HG03108 (cell line): ENCODE measurements at regions not wholly inside any gene's neighbourhood (a gene's known extent, or its start where the extent isn't known, plus 50 kb on each side); places are given as distances from the start of the nearest gene placed in this dataset.

Experiments used
- ATAC-seq: cut with Tn5 transposase; IDR thresholded peaks from one replicate; pipeline ENCODE4 v1.9.1; 2021; ENCODE audit warnings: moderate library complexity; ENCODE audit not compliant: unreplicated experiment

GRCh38 chr12:132395192-132395907, 66.0 kb upstream of the GALNT9 start:
- no peak for ATAC-seq

- no peak for ATAC-seq
Measured at GRCh38 chr12:132393991-132394949, 64.9 kb upstream of the GALNT9 start.

GRCh38 chr12:132393245-132393795, 63.9 kb upstream of the GALNT9 start:
- ATAC-seq = no peak

- no peak for ATAC-seq
Measured at GRCh38 chr12:132392389-132393244, 63.2 kb upstream of the GALNT9 start.

- no peak for ATAC-seq
Measured at GRCh38 chr12:132391326-132392041, 62.1 kb upstream of the GALNT9 start.

GRCh38 chr12:132390287-132391076, 61.1 kb upstream of the GALNT9 start:
- ATAC-seq = no peak

- ATAC-seq = no peak
Measured at GRCh38 chr12:132389526-132390286, 60.3 kb upstream of the GALNT9 start.

- ATAC-seq = no peak
Measured at GRCh38 chr12:132389026-132389425, 59.6 kb upstream of the GALNT9 start.

- no peak for ATAC-seq
Measured at GRCh38 chr12:132388379-132389015, 59.1 kb upstream of the GALNT9 start.

- no peak for ATAC-seq
Measured at GRCh38 chr12:132386926-132387497, 57.6 kb upstream of the GALNT9 start.

- ATAC-seq = no peak
Measured at GRCh38 chr12:132385923-132386751, 56.7 kb upstream of the GALNT9 start.

GRCh38 chr12:132384916-132385774, 55.8 kb upstream of the GALNT9 start:
- no peak for ATAC-seq

GRCh38 chr12:132380641-132381040, 51.3 kb upstream of the GALNT9 start:
- no peak for ATAC-seq

GRCh38 chr12:132379996-132380395, 50.6 kb upstream of the GALNT9 start:
- no peak for ATAC-seq

- no peak for ATAC-seq
Measured at GRCh38 chr12:132379576-132379975, 50.2 kb upstream of the GALNT9 start.
